ENCODE measurements at regions not wholly inside any gene's neighbourhood (a gene's known extent, or its start where the extent isn't known, plus 50 kb on each side); places are given as distances from the start of the nearest gene placed in this dataset.

DNA sequence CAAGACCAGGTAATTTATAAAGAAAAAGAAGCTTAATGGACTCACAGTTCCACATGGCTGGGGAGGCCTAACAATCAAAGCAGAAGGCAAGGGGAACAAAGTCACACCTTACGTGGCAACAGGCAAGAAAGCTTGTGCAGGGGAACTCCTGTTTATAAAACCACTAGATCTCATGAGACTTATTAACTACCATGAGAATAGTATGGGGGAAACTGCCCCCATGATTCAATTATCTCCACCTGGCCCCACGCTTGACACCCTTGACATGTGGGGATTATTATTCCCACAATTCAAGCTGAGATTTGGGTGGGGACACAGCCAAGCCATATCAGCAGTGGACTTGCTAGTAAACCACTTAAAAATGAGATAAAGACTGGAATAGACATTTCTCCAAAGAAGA is 451.7 kb downstream of the DNAJB9 start (continued):
- TF ChIP-seq BCL3 (IDR thresholded peaks at IDR 0.05; ENCODE audit: borderline replicate concordance, insufficient read depth, low read depth, low read length, poor library complexity, severe bottlenecking) (no peak), JUNB (IDR thresholded peaks at IDR 0.05) (no peak), ZNF687 (IDR thresholded peaks at IDR 0.05) (no peak), ZZZ3 (IDR thresholded peaks at IDR 0.05; ENCODE audit: control insufficient read depth, insufficient read length, low read depth) (no peak), TCF3 (IDR thresholded peaks at IDR 0.05; ENCODE audit: borderline replicate concordance, insufficient read depth, low read depth, low read length) (no peak), TAF1 (IDR thresholded peaks at IDR 0.05; ENCODE audit: borderline replicate concordance, low read depth, low read length) (no peak), MYC (IDR thresholded peaks at IDR 0.05; ENCODE audit: insufficient read depth, insufficient read length, insufficient replicate concordance, low read length, severe bottlenecking) (no peak), SIX5 (IDR thresholded peaks at IDR 0.05; ENCODE audit: low read depth, low read length, severe bottlenecking) (no peak), ASH2L (IDR thresholded peaks at IDR 0.05; ENCODE audit: borderline replicate concordance, low read depth) (no peak), SREBF1 (IDR thresholded peaks at IDR 0.05; ENCODE audit: low read length) (no peak)
- TF ChIP-seq, protein P1, sequence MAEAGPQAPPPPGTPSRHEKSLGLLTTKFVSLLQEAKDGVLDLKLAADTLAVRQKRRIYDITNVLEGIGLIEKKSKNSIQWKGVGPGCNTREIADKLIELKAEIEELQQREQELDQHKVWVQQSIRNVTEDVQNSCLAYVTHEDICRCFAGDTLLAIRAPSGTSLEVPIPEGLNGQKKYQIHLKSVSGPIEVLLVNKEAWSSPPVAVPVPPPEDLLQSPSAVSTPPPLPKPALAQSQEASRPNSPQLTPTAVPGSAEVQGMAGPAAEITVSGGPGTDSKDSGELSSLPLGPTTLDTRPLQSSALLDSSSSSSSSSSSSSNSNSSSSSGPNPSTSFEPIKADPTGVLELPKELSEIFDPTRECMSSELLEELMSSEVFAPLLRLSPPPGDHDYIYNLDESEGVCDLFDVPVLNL (IDR thresholded peaks at IDR 0.05; ENCODE audit: low read depth, low read length) = no peak
- TF ChIP-seq, protein P2, sequence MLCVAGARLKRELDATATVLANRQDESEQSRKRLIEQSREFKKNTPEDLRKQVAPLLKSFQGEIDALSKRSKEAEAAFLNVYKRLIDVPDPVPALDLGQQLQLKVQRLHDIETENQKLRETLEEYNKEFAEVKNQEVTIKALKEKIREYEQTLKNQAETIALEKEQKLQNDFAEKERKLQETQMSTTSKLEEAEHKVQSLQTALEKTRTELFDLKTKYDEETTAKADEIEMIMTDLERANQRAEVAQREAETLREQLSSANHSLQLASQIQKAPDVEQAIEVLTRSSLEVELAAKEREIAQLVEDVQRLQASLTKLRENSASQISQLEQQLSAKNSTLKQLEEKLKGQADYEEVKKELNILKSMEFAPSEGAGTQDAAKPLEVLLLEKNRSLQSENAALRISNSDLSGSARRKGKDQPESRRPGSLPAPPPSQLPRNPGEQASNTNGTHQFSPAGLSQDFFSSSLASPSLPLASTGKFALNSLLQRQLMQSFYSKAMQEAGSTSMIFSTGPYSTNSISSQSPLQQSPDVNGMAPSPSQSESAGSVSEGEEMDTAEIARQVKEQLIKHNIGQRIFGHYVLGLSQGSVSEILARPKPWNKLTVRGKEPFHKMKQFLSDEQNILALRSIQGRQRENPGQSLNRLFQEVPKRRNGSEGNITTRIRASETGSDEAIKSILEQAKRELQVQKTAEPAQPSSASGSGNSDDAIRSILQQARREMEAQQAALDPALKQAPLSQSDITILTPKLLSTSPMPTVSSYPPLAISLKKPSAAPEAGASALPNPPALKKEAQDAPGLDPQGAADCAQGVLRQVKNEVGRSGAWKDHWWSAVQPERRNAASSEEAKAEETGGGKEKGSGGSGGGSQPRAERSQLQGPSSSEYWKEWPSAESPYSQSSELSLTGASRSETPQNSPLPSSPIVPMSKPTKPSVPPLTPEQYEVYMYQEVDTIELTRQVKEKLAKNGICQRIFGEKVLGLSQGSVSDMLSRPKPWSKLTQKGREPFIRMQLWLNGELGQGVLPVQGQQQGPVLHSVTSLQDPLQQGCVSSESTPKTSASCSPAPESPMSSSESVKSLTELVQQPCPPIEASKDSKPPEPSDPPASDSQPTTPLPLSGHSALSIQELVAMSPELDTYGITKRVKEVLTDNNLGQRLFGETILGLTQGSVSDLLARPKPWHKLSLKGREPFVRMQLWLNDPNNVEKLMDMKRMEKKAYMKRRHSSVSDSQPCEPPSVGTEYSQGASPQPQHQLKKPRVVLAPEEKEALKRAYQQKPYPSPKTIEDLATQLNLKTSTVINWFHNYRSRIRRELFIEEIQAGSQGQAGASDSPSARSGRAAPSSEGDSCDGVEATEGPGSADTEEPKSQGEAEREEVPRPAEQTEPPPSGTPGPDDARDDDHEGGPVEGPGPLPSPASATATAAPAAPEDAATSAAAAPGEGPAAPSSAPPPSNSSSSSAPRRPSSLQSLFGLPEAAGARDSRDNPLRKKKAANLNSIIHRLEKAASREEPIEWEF (IDR thresholded peaks at IDR 0.05; ENCODE audit: insufficient replicate concordance, low read depth, low read length) = no peak
